GM08714 (cell line): ENCODE measurements at regions not wholly inside any gene's neighbourhood (a gene's known extent, or its start where the extent isn't known, plus 50 kb on each side); places are given as distances from the start of the nearest gene placed in this dataset.

ENCODE experiments used
- H3K4me3 ChIP-seq: fragments of 200-500 bp; sonication (Bioruptor generic); 2 replicates; pipeline ENCODE4 v1.5.1; 2014; ENCODE audit warnings: mild to moderate bottlenecking, low read length, inconsistent platforms
- ZNF274 ChIP-seq: IDR thresholded peaks from 2 replicates; pipeline ENCODE4 v1.6.1; 2012; ENCODE audit warnings: mild to moderate bottlenecking, low read depth, low read length

DNA sequence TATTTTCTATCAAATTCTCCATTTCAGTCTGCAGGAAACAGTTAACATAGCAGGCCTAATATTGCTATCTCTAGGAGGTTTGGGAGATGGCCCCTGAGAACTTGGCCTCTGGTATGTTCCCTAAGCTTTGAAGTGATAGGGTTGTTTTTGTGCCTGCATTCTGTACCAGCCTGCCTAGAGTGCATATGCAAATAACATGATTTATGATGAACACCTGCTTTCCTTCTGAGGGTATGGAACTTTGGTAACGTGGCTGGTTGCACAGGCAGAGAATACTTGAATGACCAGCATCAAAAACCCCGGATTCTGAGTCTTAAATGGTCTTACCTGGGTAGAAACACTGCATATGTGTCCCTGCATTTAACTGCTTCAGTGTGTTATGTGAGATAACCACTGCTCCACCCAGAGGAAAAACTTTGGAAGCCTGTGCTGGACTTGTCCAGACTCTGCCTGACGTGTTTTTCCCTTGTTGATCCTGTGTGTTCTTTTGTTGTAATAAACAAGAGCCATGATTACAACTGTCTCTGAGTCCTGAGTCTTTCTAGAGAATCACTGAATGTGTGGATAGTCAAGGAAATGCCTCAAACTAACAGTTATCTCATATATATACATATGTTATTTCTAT, 111.3 kb upstream of the ABCA1 start:
- TF ChIP-seq ZNF274 = no peak
- H3K4me3 ChIP-seq = no peak overlapping the region

DNA sequence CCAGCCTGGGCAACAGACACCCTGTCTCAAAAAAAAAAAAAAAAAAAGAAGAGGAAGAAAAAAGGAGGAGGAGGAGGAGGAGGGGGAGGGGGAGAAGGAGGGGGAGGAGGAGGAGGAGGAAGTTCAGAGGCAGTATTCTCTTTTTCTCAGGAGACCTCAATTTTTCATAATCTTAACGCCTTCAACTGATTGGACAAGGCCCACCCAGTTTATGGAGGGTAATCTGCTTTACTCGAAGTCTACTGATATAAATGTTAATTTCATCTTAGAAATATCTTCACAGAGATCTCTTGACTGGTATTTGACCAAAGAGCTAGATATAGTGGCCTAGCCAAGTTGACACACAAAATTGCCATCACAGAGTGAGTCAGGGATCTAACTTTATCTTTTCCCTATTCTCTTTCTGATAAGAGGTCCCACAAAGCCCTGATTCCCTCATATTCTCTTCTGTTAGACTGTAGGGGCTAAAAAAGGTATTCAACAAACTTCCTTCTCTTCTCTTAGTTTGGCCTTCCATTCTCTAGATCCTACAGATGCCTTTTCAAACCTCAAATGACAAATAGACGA, 115.5 kb upstream of the ABCA1 start:
- no peak for TF ChIP-seq ZNF274
- H3K4me3 ChIP-seq = no peak overlapping the region

DNA sequence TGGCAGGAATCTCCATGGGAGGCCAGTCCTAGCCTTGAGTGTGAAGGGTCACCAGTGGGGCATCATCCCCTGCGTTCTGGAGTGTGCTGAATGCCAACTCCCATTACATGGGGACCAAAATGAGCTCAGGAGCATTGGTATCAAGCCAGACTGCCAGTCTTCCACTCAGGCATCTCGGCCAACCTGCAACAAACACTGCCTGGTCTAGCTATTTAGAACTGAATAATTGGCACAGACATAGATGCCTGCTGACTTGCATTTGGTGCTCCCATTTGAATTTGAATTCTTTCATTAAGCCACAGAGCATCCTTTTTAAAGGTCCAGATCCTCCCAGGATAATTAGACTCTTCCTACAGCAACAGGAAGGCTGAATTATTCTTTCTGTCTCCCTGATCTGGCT, 116.6 kb upstream of the ABCA1 start:
- H3K4me3 ChIP-seq = no peak overlapping the region
- TF ChIP-seq ZNF274 = no peak

DNA sequence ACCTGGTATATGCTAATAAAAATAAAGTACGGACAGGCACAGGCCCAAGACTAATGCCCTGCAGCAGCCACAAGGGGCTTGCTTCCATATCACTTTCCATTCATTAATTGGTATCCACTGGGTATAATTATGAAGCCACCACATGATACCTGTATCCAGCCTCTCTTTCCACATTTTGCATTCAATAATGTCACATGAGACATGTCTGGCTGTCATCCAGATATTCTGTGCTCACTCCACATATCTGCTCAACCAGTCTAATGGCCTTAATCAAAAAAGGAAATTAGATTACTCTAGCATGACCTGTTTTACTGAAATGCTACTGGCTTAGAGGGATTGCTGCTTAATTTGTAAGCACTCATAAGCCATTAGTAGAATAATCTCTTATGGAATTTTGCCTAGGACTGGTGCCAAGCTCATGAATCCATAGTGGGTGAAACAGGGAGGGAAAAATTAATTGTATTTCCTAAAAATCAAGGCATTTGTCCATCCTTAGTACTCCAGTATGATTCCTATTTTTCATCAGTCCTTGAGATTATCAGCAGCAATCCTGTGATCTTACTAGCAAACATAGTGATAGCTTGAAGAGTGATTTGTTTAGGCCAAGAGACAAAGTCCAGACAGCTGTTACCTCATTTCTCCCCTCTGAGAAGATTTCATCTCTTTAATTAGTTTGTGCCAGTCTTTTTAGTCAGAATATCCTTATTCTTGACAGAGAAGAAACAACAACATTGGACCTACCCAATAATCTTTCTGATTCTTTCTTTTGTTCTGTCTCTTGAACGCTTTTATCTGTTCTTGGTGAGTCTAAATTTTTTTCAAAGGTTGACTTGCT, 119.2 kb upstream of the ABCA1 start:
- no peak for TF ChIP-seq ZNF274
- no peak overlapping the region for H3K4me3 ChIP-seq

DNA sequence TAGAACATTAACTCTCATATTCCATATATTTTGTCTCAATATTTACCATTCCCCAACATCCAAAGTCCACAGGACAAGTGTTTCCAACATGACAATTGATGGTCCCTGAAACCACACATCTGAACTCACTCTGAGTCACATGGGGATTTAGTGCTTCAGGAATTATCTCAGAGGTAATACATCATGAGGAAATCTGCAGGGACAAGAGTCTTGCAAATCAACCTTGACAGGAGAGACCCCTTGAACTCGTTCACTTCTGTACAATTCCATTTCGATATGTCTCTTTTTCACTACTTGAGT, 119.7 kb upstream of the ABCA1 start:
- TF ChIP-seq ZNF274 = no peak
- H3K4me3 ChIP-seq = no peak overlapping the region

DNA sequence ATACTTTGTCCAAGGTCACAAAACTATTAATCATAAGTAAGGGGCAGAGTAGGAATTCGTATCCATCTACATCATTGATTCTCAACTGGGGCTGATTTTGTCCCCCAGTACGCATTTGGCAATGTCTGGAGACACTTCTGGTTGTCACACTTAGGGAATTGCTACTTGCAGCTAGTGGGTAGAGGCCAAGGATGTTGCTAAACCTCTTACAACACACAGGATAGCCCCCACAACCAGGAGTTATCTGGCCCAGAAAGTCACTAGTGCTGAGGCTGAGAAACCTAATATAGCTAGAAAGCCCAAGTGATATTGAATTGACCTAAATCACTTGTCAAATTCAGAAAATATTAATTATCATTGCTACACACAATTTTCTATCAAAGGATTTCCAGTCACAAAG, 120.4 kb upstream of the ABCA1 start:
- TF ChIP-seq ZNF274 = no peak
- no peak overlapping the region for H3K4me3 ChIP-seq

DNA sequence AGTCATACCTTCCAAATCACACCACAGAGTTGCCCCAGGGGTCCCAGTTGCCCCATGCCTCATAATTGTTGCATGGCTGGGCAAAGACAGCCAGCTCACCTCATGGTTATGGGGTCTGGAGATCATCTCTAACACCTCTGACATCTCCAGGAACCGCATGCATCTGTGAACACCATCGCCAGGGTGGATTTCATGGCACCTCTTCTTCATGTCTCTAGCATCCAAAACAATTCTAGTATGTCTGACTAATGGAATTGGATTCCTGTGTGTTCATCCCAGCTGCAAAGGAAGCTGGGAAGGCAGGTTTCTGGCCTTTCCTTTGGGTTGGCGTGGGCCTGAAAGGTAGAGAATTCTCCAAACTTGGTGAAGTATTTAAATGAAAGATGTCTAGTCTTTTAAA, 122.3 kb upstream of the ABCA1 start:
- TF ChIP-seq ZNF274 = no peak
- no peak overlapping the region for H3K4me3 ChIP-seq

DNA sequence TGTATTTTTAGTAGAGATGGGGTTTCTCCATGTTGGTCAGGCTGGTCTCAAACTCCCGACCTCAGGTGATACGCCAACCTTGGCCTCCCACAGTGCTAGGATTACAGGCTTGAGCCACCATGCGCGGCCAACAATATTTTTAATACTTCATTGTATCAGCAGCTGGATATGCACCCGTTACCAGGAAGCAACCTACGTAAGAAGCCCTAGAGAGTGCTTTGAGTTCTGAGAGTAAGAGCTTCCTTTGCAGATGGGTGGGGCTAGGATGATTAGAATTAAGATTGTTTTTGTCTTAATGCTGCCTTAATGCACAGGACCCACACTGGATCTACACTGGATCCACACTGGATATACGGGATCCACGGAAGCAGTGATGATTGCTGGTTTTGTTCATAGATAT, 123.9 kb upstream of the ABCA1 start:
- no peak for TF ChIP-seq ZNF274
- H3K4me3 ChIP-seq = no peak overlapping the region

DNA sequence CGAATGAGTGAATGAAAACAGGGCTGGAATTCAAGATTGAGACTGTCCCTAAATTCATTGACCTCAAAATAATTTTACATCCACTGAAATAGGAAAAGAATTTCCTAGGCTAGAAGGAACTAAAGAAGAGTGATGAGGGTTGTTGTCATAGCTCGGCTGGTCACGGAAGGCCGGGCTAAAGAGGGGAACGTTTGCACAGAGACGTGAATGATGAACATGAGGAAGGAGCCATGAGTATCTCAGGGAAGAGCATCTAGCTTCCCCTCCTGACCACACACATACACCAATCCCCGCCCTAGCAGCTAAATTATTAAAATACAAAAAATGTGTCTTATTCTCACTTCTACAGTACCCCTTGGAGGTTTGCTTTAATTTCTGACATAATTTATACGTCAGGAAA, 124.4 kb upstream of the ABCA1 start:
- no peak overlapping the region for H3K4me3 ChIP-seq
- no peak for TF ChIP-seq ZNF274

DNA sequence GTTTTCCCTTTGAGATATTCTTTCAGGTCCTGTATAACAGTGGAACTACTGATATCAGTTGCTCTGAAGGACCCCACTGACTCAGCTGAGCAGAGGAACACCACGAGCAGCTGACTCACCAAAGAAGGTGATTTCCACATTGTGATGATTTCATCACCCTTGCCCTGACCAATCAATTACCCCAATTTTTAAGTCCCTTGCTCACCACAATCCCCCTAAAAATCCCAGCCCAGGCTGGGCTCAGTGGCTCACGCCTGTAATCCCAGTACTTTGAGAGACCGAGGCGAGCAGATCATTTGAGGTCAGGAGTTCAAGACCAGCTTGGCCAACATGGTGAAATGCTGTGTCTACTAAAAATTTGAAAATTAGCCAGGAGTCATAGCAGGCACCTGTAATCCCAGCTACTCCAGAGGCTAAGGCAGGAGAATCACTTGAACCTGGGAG, 125.3 kb upstream of the ABCA1 start:
- H3K4me3 ChIP-seq = no peak overlapping the region
- TF ChIP-seq ZNF274 = no peak

DNA sequence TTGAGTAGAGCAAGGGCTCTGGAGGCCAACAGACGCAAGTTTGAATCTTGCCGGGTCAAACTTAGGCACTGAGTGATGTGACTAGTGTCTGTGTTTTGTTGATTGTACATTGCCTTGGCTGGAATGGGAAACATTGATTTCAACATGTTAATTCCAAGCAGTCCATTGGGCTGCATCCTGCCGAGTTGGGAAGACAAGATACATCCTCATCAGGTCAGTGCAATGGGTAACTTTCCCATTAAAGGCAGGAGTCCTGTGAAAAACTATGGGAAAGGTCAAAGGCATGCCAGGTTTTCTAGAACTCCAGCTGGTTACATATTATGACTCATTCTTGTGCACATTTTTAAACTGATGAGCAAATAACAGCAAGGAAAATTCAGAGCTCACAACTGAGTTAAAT, 126.5 kb upstream of the ABCA1 start:
- TF ChIP-seq ZNF274 = no peak
- no peak overlapping the region for H3K4me3 ChIP-seq

DNA sequence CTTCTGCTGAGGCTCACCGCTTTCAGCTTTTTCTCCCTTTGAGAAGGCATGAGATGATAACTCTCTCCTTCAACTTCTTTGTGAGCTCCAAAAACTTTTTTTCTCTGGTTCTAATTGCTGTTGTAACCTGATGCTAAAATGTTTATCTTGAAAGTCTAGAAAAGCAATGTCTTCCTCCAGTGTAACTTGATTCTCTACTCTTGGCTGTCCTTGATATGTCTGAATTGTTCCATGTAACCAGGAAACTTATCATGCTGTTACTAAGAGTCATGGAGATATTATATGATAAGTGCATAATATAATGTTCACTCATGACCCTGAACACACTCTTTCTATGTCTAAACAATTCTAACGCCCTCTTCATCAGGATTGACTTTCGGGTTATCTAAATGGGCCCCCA, 128.0 kb upstream of the ABCA1 start:
- TF ChIP-seq ZNF274 = no peak
- no peak overlapping the region for H3K4me3 ChIP-seq

DNA sequence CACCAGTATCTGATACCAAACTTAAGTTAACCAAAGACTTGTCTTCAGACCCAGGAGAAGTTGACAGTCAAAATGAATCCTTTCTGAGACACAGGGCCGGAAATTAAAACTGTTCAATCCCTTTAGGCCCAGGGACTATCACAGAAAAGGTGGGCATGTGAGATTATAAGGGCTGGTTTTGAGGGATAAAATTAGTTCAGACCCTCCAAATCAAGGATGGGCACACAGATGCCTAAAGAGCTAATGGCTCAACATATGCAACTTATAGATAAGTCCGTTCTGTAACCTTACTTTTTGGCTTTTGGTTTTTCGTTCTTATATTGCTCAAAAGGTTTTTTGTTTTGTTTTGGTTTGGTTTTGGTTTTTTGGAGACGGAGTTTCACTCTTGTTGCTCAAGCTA, 129.6 kb upstream of the ABCA1 start:
- no peak for TF ChIP-seq ZNF274
- H3K4me3 ChIP-seq = no peak overlapping the region

DNA sequence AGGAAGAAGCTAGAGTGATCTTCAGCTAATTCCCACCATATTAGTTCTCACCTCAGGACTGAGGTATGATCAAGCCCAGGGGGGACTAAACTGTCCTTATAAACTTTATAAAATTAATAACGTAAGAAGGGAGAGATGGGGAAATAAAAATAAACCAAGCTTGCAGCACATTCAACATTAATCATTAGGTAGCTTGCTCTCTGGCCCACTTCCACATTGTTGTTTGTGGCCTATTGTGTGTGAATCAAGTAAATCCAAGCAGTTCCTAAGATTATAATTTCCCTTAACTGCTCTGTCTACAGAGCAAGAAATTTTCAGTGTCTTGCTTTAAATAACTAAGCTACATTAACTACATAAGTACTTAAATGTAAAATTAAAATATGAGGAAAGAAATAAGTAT, 131.3 kb upstream of the ABCA1 start:
- H3K4me3 ChIP-seq = no peak overlapping the region
- TF ChIP-seq ZNF274 = no peak

DNA sequence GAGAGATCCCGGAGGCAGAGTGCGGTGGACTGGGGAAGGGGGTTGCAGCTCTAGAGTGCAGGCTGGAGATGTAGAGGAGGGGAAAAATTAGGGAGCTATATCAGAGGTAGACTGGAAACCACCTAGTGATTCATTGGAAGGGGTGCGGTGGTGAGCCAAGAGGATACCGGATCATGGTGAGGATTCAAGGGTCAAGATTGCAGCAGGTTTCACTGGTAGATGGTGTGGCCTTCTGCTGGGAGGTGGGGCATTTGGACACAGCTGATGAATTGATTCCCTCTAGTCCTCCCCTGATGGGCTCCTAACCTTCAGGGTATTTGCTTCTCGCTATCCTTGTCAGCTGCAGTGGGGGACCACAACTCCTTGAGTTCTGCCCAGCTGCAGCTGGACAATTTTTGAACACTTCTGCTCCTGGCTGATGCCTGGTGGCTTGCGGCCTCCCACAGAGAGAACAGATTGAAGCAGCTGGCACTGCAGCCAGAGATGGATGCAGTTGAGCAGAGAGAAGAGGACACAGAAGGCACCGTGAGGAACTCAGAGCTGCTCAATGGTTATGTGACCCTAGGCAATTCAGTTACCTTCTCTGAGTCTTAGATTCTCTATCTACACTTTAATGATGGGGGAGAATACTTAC, 134.4 kb upstream of the ABCA1 start:
- no peak overlapping the region for H3K4me3 ChIP-seq
- no peak for TF ChIP-seq ZNF274
